ENCODE measurements at regions not wholly inside any gene's neighbourhood (a gene's known extent, or its start where the extent isn't known, plus 50 kb on each side); places are given as distances from the start of the nearest gene placed in this dataset.

- no peak overlapping the region for H3K4me2 ChIP-seq (ENCODE audit: low read depth, low read length, poor library complexity, severe bottlenecking)
Observed at GRCh38 chr5:67393211-67393610, 196.6 kb upstream of the CD180 start.

GRCh38 chr5:67390935-67391334, 194.3 kb upstream of the CD180 start:
- H3K9me2 ChIP-seq (replicated peaks; ENCODE audit: insufficient read depth, low read length) = no peaks in the 10 kb centered on the region
- H3K36me3 ChIP-seq (ENCODE audit: insufficient read depth, low read length) = no peaks in the 10 kb centered on the region
- no peak overlapping the region for H3K4me2 ChIP-seq (ENCODE audit: low read depth, low read length, poor library complexity, severe bottlenecking)
- no peaks in the 10 kb centered on the region for H3K4me1 ChIP-seq (ENCODE audit: low read length)
- no peak overlapping the region for H3K27ac ChIP-seq (ENCODE audit: low read length)
- no peak overlapping the region for H3K9ac ChIP-seq (ENCODE audit: low read length)
- H4K20me1 ChIP-seq (ENCODE audit: insufficient read depth, low read depth, low read length) = no peaks in the 10 kb centered on the region
- H3K27me3 ChIP-seq (ENCODE audit: low read length) = no peaks in the 10 kb centered on the region
- no peak overlapping the region for H2AFZ ChIP-seq (ENCODE audit: low read length)
- DNase-seq = no peak
- no peaks in the 10 kb centered on the region for H3K79me2 ChIP-seq (ENCODE audit: low read length)
- H3K4me3 ChIP-seq (ENCODE audit: low read length) = no peak overlapping the region
- H3K9me3 ChIP-seq (ENCODE audit: low read length) = no peaks in the 10 kb centered on the region

More at GRCh38 chr5:67393211-67393610, 196.6 kb upstream of the CD180 start:
- no peaks in the 10 kb centered on the region for H3K27me3 ChIP-seq (ENCODE audit: low read length)
- DNase-seq = no peak
- H3K27ac ChIP-seq (ENCODE audit: low read length) = no peak overlapping the region
- no peaks in the 10 kb centered on the region for H4K20me1 ChIP-seq (ENCODE audit: insufficient read depth, low read depth, low read length)
- no peak overlapping the region for H3K4me3 ChIP-seq (ENCODE audit: low read length)
- H3K9ac ChIP-seq (ENCODE audit: low read length) = no peak overlapping the region
- H3K4me1 ChIP-seq (ENCODE audit: low read length) = no peaks in the 10 kb centered on the region
- H3K36me3 ChIP-seq (ENCODE audit: insufficient read depth, low read length) = no peaks in the 10 kb centered on the region
- H2AFZ ChIP-seq (ENCODE audit: low read length) = no peak overlapping the region
- H3K9me2 ChIP-seq (replicated peaks; ENCODE audit: insufficient read depth, low read length) = no peaks in the 10 kb centered on the region
- H3K9me3 ChIP-seq (ENCODE audit: low read length) = no peaks in the 10 kb centered on the region
- H3K79me2 ChIP-seq (ENCODE audit: low read length) = no peaks in the 10 kb centered on the region

GRCh38 chr5:67383451-67383850, 186.9 kb upstream of the CD180 start:
- Histone ChIP-seq H3K27ac (ENCODE audit: low read length) (no peak overlapping the region), H3K9ac (ENCODE audit: low read length) (no peak overlapping the region), H3K36me3 (ENCODE audit: insufficient read depth, low read length) (no peaks in the 10 kb centered on the region), H3K27me3 (ENCODE audit: low read length) (no peaks in the 10 kb centered on the region), H3K9me3 (ENCODE audit: low read length) (no peaks in the 10 kb centered on the region), H3K4me1 (ENCODE audit: low read length) (no peaks in the 10 kb centered on the region), H2AFZ (ENCODE audit: low read length) (no peak overlapping the region), H3K4me3 (ENCODE audit: low read length) (no peak overlapping the region), H3K9me2 (replicated peaks; ENCODE audit: insufficient read depth, low read length) (no peaks in the 10 kb centered on the region), H3K4me2 (ENCODE audit: low read depth, low read length, poor library complexity, severe bottlenecking) (no peak overlapping the region), H3K79me2 (ENCODE audit: low read length) (no peaks in the 10 kb centered on the region), H4K20me1 (ENCODE audit: insufficient read depth, low read depth, low read length) (no peaks in the 10 kb centered on the region)
- no peak for DNase-seq

- Histone ChIP-seq H3K9ac (ENCODE audit: low read length) (no peak overlapping the region), H3K9me3 (ENCODE audit: low read length) (no peaks in the 10 kb centered on the region), H3K4me2 (ENCODE audit: low read depth, low read length, poor library complexity, severe bottlenecking) (no peak overlapping the region), H2AFZ (ENCODE audit: low read length) (no peak overlapping the region), H3K27ac (ENCODE audit: low read length) (no peak overlapping the region), H3K27me3 (ENCODE audit: low read length) (no peaks in the 10 kb centered on the region), H3K9me2 (replicated peaks; ENCODE audit: insufficient read depth, low read length) (no peaks in the 10 kb centered on the region), H3K4me3 (ENCODE audit: low read length) (no peak overlapping the region), H4K20me1 (ENCODE audit: insufficient read depth, low read depth, low read length) (no peaks in the 10 kb centered on the region), H3K79me2 (ENCODE audit: low read length) (no peaks in the 10 kb centered on the region), H3K36me3 (ENCODE audit: insufficient read depth, low read length) (no peaks in the 10 kb centered on the region), H3K4me1 (ENCODE audit: low read length) (no peaks in the 10 kb centered on the region)
- no peak for DNase-seq
Observed at GRCh38 chr5:67381236-67381880, 184.8 kb upstream of the CD180 start.

GRCh38 chr5:67380431-67380830, 183.8 kb upstream of the CD180 start:
- Histone ChIP-seq H3K9me3 (ENCODE audit: low read length) (no peaks in the 10 kb centered on the region), H3K79me2 (ENCODE audit: low read length) (no peaks in the 10 kb centered on the region)

GRCh38 chr5:67379753-67380152, 183.2 kb upstream of the CD180 start:
- Histone ChIP-seq H3K27ac (ENCODE audit: low read length) (no peak overlapping the region), H3K36me3 (ENCODE audit: insufficient read depth, low read length) (no peaks in the 10 kb centered on the region), H3K4me3 (ENCODE audit: low read length) (no peak overlapping the region), H3K27me3 (ENCODE audit: low read length) (no peaks in the 10 kb centered on the region), H3K9ac (ENCODE audit: low read length) (no peak overlapping the region), H3K9me3 (ENCODE audit: low read length) (no peaks in the 10 kb centered on the region), H4K20me1 (ENCODE audit: insufficient read depth, low read depth, low read length) (no peaks in the 10 kb centered on the region), H3K79me2 (ENCODE audit: low read length) (no peaks in the 10 kb centered on the region), H2AFZ (ENCODE audit: low read length) (no peak overlapping the region), H3K9me2 (replicated peaks; ENCODE audit: insufficient read depth, low read length) (no peaks in the 10 kb centered on the region), H3K4me1 (ENCODE audit: low read length) (no peaks in the 10 kb centered on the region), H3K4me2 (ENCODE audit: low read depth, low read length, poor library complexity, severe bottlenecking) (no peak overlapping the region)
- DNase-seq = no peak

More at GRCh38 chr5:67380431-67380830, 183.8 kb upstream of the CD180 start:
- Histone ChIP-seq H3K36me3 (ENCODE audit: insufficient read depth, low read length) (no peaks in the 10 kb centered on the region), H3K4me2 (ENCODE audit: low read depth, low read length, poor library complexity, severe bottlenecking) (no peak overlapping the region), H4K20me1 (ENCODE audit: insufficient read depth, low read depth, low read length) (no peaks in the 10 kb centered on the region), H3K4me1 (ENCODE audit: low read length) (no peaks in the 10 kb centered on the region), H3K9ac (ENCODE audit: low read length) (no peak overlapping the region), H2AFZ (ENCODE audit: low read length) (no peak overlapping the region), H3K9me2 (replicated peaks; ENCODE audit: insufficient read depth, low read length) (no peaks in the 10 kb centered on the region), H3K27me3 (ENCODE audit: low read length) (no peaks in the 10 kb centered on the region), H3K27ac (ENCODE audit: low read length) (no peak overlapping the region), H3K4me3 (ENCODE audit: low read length) (no peak overlapping the region)
- no peak for DNase-seq

GRCh38 chr5:67378256-67378655, 181.7 kb upstream of the CD180 start:
- no peak overlapping the region for H3K27ac ChIP-seq (ENCODE audit: low read length)
- no peaks in the 10 kb centered on the region for H3K9me2 ChIP-seq (replicated peaks; ENCODE audit: insufficient read depth, low read length)
- no peak overlapping the region for H3K4me2 ChIP-seq (ENCODE audit: low read depth, low read length, poor library complexity, severe bottlenecking)
- H3K4me3 ChIP-seq (ENCODE audit: low read length) = no peak overlapping the region
- no peak for DNase-seq
- H3K36me3 ChIP-seq (ENCODE audit: insufficient read depth, low read length) = no peaks in the 10 kb centered on the region
- H3K27me3 ChIP-seq (ENCODE audit: low read length) = no peaks in the 10 kb centered on the region
- H3K79me2 ChIP-seq (ENCODE audit: low read length) = no peaks in the 10 kb centered on the region
- H4K20me1 ChIP-seq (ENCODE audit: insufficient read depth, low read depth, low read length) = no peaks in the 10 kb centered on the region
- no peak overlapping the region for H3K9ac ChIP-seq (ENCODE audit: low read length)
- no peak overlapping the region for H2AFZ ChIP-seq (ENCODE audit: low read length)
- no peaks in the 10 kb centered on the region for H3K4me1 ChIP-seq (ENCODE audit: low read length)
- no peaks in the 10 kb centered on the region for H3K9me3 ChIP-seq (ENCODE audit: low read length)

GRCh38 chr5:67377631-67378030, 181.0 kb upstream of the CD180 start:
- no peak overlapping the region for H3K4me3 ChIP-seq (ENCODE audit: low read length)
- no peaks in the 10 kb centered on the region for H3K27me3 ChIP-seq (ENCODE audit: low read length)
- H4K20me1 ChIP-seq (ENCODE audit: insufficient read depth, low read depth, low read length) = no peaks in the 10 kb centered on the region
- no peaks in the 10 kb centered on the region for H3K9me2 ChIP-seq (replicated peaks; ENCODE audit: insufficient read depth, low read length)
- H3K79me2 ChIP-seq (ENCODE audit: low read length) = no peaks in the 10 kb centered on the region
- no peak for DNase-seq
- H3K4me1 ChIP-seq (ENCODE audit: low read length) = no peaks in the 10 kb centered on the region
- H3K4me2 ChIP-seq (ENCODE audit: low read depth, low read length, poor library complexity, severe bottlenecking) = no peak overlapping the region
- H3K27ac ChIP-seq (ENCODE audit: low read length) = no peak overlapping the region
- no peaks in the 10 kb centered on the region for H3K36me3 ChIP-seq (ENCODE audit: insufficient read depth, low read length)
- H3K9ac ChIP-seq (ENCODE audit: low read length) = no peak overlapping the region
- H3K9me3 ChIP-seq (ENCODE audit: low read length) = no peaks in the 10 kb centered on the region
- H2AFZ ChIP-seq (ENCODE audit: low read length) = no peak overlapping the region
